Rectal smooth muscle tissue (tissue), 1 donor: ENCODE measurements at regions not wholly inside any gene's neighbourhood (a gene's known extent, or its start where the extent isn't known, plus 50 kb on each side); places are given as distances from the start of the nearest gene placed in this dataset.
"Not testable (repeated sequence)": the region's sequence is repeated elsewhere in the genome, so short reads cannot be mapped to it uniquely, and the experiment has no call there.

Experiments
- H3K27ac ChIP-seq: one replicate; pipeline ENCODE4 v1.7.0; 2013; ENCODE audit warnings: low read depth, low read length, inconsistent platforms
- H3K27me3 ChIP-seq: one replicate; pipeline ENCODE4 v1.7.0; 2013; ENCODE audit warnings: low read length; ENCODE audit not compliant: control insufficient read depth, insufficient read depth
- H3K36me3 ChIP-seq: one replicate; pipeline ENCODE4 v1.7.0; 2013; ENCODE audit warnings: low read length; ENCODE audit not compliant: control insufficient read depth, insufficient read depth
- H3K4me1 ChIP-seq: one replicate; pipeline ENCODE4 v1.7.0; 2013; ENCODE audit warnings: low read length; ENCODE audit not compliant: control insufficient read depth, insufficient read depth
- H3K4me3 ChIP-seq: one replicate; pipeline ENCODE4 v1.7.0; 2013; ENCODE audit warnings: low read length
- H3K9ac ChIP-seq: one replicate; pipeline ENCODE4 v1.7.0; 2013; ENCODE audit warnings: low read length

DNA sequence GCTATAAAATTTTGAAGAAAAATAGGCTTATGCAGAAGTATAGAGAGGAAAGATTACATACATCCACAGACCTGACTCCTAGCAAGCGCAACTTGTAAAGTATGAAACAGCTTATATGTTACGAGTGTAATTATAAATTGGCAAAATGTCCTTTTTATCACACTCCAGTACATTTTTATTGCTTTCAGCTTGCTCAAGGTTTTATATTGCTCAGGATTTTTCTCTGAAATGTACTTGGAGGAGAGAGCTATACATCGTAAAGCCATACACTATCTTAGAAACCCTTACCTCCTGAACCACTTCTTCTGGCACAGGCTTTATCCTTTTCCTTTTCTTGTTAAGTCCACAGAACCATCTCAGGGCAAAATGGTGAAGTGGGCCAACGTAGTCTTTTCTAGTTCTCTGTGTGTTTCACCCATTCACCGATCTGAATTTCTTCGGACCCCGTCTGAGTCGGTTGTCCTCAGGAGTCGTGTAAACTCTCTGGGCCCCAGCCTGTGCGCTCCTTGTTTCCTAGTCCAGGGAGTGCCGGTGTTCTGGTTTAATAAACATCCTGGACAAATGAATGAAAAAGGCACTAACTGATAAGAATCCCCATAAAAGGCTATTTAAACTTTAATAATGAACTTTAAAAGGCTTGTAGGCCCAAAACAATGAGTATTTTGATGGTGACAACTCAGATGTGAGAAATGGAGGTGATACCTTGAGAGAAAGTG is 150.2 kb upstream of the SPATA31A3 start:
- not testable (repeated sequence) for H3K9ac ChIP-seq, H3K27me3 ChIP-seq, H3K4me1 ChIP-seq, H3K27ac ChIP-seq, H3K4me3 ChIP-seq, H3K36me3 ChIP-seq

DNA sequence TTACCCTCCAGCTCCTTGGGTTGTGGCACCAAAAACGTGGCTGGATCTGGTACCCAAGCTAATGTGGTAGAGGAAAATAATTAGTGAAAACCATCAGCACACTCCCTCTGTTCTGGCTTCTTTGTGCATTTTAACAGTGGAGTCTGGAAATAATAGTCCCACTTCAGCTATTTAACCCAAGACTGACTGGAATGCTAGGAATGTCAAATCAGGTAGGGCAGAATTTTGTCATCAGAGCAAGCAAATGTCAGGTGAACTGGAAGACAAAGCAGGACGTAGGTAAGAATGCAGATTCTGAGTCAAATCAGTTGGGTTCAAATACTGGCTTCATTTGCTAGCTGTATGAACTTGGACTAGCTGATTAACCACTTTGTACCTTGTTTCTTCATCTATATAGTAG is 144.0 kb upstream of the SPATA31A3 start:
- H3K27me3 ChIP-seq, H3K36me3 ChIP-seq, H3K4me1 ChIP-seq, H3K27ac ChIP-seq, H3K9ac ChIP-seq, H3K4me3 ChIP-seq: not testable (repeated sequence)

- not testable (repeated sequence) for H3K4me1 ChIP-seq, H3K9ac ChIP-seq, H3K27ac ChIP-seq, H3K36me3 ChIP-seq, H3K27me3 ChIP-seq, H3K4me3 ChIP-seq
Observed at GRCh38 chr9:67133124-67133523, 140.8 kb upstream of the SPATA31A3 start.

- not testable (repeated sequence) for H3K9ac ChIP-seq, H3K4me1 ChIP-seq, H3K27ac ChIP-seq, H3K27me3 ChIP-seq, H3K36me3 ChIP-seq, H3K4me3 ChIP-seq
Observed at GRCh38 chr9:67116761-67117160, 124.4 kb upstream of the SPATA31A3 start.

DNA sequence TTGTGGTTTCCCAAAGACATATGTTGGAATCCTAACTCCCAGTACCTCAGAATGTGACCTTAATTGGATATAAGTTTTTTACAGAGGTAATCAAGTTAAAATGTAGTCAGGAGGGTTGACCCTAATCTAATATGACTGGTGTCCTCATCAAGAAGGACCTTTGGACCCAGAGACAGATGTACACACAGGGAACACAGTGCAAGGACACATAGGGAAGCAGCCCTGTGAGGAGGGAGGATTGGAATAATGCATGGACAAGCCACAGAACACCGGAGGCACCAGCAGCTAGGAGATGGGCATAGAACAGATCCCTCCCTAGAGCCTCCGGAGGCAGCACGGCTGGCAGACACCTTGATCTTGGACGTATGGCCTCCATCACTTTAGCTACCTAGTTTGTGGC is 119.8 kb upstream of the SPATA31A3 start:
- H3K27me3 ChIP-seq, H3K9ac ChIP-seq, H3K36me3 ChIP-seq, H3K27ac ChIP-seq, H3K4me1 ChIP-seq, H3K4me3 ChIP-seq: not testable (repeated sequence)

DNA sequence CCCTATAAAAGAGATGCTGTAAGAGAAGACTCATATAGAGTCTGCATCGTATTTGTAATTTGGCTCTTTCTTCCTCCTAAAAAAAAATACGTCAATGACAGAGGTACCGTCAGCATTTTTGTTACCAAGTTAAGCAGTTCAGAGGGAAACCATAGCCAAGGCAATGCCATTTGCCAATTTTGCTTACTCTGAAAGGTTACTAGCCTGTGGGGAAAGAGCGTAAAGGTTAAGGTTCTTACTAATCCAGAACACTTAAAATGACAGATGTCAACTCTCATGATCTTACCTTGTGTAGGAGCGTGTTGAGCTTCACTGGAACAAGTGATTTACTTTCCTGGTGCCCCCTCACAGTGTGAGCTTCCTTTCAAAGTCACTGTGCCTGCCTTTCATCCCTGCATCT is 119.4 kb upstream of the SPATA31A3 start:
- not testable (repeated sequence) for H3K27ac ChIP-seq, H3K36me3 ChIP-seq, H3K4me1 ChIP-seq, H3K9ac ChIP-seq, H3K27me3 ChIP-seq, H3K4me3 ChIP-seq

GRCh38 chr9:67109859-67110258 is 117.5 kb upstream of the SPATA31A3 start:
- H3K9ac ChIP-seq, H3K4me1 ChIP-seq, H3K4me3 ChIP-seq, H3K36me3 ChIP-seq, H3K27me3 ChIP-seq, H3K27ac ChIP-seq: not testable (repeated sequence)

DNA sequence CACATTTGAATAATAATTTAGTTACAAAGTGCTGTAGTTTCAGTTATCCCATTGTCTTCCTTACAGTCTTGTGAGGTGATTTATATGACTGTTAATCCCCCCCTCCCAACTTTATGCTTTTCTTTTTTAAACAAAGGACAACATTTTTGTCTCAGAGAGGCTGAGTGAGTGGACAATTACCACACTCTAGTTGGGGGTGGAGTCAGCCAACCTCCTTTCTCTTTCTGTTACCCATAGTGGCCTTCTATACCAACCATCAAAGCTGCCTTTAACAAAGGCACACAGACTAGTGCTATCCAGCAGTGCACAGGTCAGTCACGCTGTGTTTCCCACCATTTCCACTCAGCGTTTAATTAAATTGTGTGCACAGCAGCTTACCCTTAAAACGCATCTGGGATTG is 114.3 kb upstream of the SPATA31A3 start:
- H3K27me3 ChIP-seq, H3K4me3 ChIP-seq, H3K9ac ChIP-seq, H3K4me1 ChIP-seq, H3K36me3 ChIP-seq, H3K27ac ChIP-seq: not testable (repeated sequence)

DNA sequence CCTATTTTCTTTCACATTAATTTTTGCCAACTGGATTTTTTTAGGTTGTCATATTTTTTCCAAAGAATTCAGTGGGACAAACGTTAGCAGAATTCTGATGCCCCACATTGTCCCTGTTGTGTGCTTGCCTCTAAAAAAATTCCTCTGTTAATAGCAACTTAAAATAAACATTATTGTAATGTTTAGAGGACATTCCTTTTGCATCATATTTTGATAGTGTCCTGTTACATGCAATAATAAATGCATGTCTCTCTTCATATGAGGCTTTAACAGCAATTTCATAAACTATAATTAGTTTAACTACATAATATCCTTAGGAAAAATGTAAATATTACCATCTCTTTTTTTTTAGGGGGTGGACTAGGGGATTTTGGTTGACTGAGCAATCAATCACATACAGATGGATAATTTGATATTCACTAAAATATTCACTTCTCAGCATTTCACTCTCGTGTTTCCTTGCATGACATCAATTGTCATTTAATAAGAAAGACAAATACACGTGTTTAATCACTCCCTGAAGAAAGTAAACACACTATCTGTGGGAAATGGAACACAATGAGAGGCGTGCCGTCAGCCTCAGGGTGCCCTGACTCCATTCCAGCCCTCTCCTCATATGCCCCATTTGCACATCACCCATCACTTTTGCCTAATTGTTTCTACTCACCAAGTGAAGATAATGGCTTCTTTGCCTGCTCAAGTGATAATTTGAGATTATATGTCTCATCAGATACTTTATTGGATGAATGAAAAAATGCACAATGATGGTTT is 110.3 kb upstream of the SPATA31A3 start:
- not testable (repeated sequence) for H3K4me3 ChIP-seq, H3K4me1 ChIP-seq, H3K27ac ChIP-seq, H3K9ac ChIP-seq, H3K27me3 ChIP-seq, H3K36me3 ChIP-seq

- not testable (repeated sequence) for H3K9ac ChIP-seq, H3K27me3 ChIP-seq, H3K27ac ChIP-seq, H3K4me3 ChIP-seq, H3K36me3 ChIP-seq, H3K4me1 ChIP-seq
Observed at GRCh38 chr9:67091104-67091503, 98.8 kb upstream of the SPATA31A3 start.

DNA sequence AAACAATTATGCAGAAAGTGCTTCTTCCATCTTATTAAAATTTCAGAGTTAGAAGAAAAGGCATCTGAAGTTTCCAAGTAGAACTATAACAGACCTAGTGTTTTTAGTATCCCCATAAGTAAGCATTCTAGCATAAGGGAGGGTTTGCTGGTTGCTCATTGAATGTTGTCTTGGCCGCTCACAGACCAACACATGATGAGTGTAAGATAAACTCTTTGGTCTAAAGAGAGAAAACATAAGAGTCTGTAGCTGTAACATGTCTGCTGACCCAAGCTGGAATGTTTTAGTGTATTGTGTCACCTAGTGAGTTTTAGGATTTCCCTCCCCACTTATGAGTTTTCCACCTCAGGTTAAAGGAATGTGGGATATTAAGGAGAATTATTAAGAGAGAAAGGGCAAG is 94.5 kb upstream of the SPATA31A3 start:
- not testable (repeated sequence) for H3K27ac ChIP-seq, H3K4me1 ChIP-seq, H3K27me3 ChIP-seq, H3K4me3 ChIP-seq, H3K9ac ChIP-seq, H3K36me3 ChIP-seq

DNA sequence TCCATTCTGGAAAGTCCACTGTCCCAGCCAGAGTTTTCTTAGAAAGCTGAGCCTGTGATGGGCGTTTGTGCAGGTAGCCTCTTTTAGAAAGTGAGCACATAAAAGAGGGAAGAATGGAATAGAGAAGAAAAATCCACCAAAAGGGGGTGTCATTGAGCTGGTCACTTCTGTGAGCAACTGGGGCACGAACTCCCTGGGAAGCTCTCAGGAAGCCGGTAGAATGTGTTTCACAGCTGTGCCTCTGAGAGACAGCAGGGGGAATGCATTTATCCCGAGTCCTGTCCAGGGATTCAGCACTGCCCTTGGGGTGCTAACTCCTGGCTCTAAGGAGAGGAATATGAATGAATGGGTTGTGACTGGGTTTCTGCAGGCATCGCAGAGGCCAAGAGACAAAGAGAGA is 73.8 kb upstream of the SPATA31A3 start:
- not testable (repeated sequence) for H3K4me3 ChIP-seq, H3K9ac ChIP-seq, H3K36me3 ChIP-seq, H3K27ac ChIP-seq, H3K4me1 ChIP-seq, H3K27me3 ChIP-seq
